NCI-H1105 treated with DMSO at 0.1 percent for 48 hours (cell line): ENCODE measurements at regions not wholly inside any gene's neighbourhood (a gene's known extent, or its start where the extent isn't known, plus 50 kb on each side); places are given as distances from the start of the nearest gene placed in this dataset.

Experiments
- DNase-seq: peaks from one replicate; lab custom pipeline; 2025; lab: John Stamatoyannopoulos, UW

GRCh38 chr3:74693696-74694393, 79.4 kb upstream of the CNTN3 start:
- no peak for DNase-seq

- DNase-seq = no peak
Observed at GRCh38 chr3:74693251-74693650, 78.8 kb upstream of the CNTN3 start.

DNA sequence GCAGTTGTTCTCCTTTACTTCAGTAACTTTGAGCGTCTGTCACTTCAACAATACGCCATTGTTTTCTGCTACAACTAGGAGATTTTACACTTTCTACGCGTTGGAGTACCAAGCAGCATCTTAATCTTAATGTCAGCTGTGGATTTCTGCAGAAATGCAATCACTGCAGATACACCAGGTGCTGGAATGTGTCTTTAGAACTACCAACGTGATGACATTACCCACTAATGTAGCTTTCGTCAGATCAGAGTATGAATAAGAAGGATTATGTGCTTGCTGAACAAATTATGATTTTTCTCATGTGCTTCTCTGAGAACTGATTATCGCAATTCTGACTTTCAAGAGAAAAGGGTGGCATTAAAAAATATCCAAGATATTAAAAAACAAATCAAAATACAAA, 77.5 kb upstream of the CNTN3 start:
- DNase-seq = no peak

GRCh38 chr3:74673326-74673725, 58.9 kb upstream of the CNTN3 start:
- DNase-seq = no peak

GRCh38 chr3:74664606-74665005, 50.1 kb upstream of the CNTN3 start:
- no peak for DNase-seq
